GM23248 (cell line): ENCODE measurements at regions not wholly inside any gene's neighbourhood (a gene's known extent, or its start where the extent isn't known, plus 50 kb on each side); places are given as distances from the start of the nearest gene placed in this dataset.

ENCODE experiments used
- EZH2 ChIP-seq: fragments of 200-600 bp; sonication (generic); IDR thresholded peaks from 2 replicates; pipeline ENCODE4 v1.6.1; 2018; ENCODE audit warnings: antibody characterized with exemption, mild to moderate bottlenecking; ENCODE audit not compliant: insufficient read depth, poor library complexity, severe bottlenecking
- EZH2phosphoT487 ChIP-seq: fragments of 200-600 bp; sonication (generic); IDR thresholded peaks from 2 replicates; pipeline ENCODE4 v1.6.1; 2018; ENCODE audit warnings: antibody characterized with exemption, moderate library complexity, mild to moderate bottlenecking, low read depth; ENCODE audit not compliant: insufficient read depth

GRCh38 chr9:27977931-27978330 lies 404.6 kb upstream of the C9orf72 start:
- TF ChIP-seq EZH2phosphoT487 (no peak), EZH2 (no peak)
